HUES6 (cell line): ENCODE measurements at regions not wholly inside any gene's neighbourhood (a gene's known extent, or its start where the extent isn't known, plus 50 kb on each side); places are given as distances from the start of the nearest gene placed in this dataset.
"Not testable (repeated sequence)": the region's sequence is repeated elsewhere in the genome, so short reads cannot be mapped to it uniquely, and the experiment has no call there.

ENCODE experiments used
- H3K27ac ChIP-seq: 2 replicates; pipeline ENCODE4 v1.7.0; 2013; ENCODE audit warnings: low read depth, mild to moderate bottlenecking, low read length, inconsistent platforms
- H3K27me3 ChIP-seq: 2 replicates; pipeline ENCODE4 v1.6.1; 2013; ENCODE audit warnings: low read length; ENCODE audit not compliant: control insufficient read depth, insufficient read depth
- H3K36me3 ChIP-seq: 2 replicates; pipeline ENCODE4 v1.6.1; 2013; ENCODE audit warnings: low read length; ENCODE audit not compliant: control insufficient read depth, insufficient read depth
- H3K4me1 ChIP-seq: 2 replicates; pipeline ENCODE4 v1.6.1; 2013; ENCODE audit warnings: low read length; ENCODE audit not compliant: control insufficient read depth, insufficient read depth
- H3K4me3 ChIP-seq: 2 replicates; pipeline ENCODE4 v1.5.1; 2013; ENCODE audit warnings: low read depth, low read length
- H3K9ac ChIP-seq: one replicate; pipeline ENCODE4 v1.6.1; 2013; ENCODE audit warnings: mild to moderate bottlenecking, low read length
- H3K9me3 ChIP-seq: 2 replicates; pipeline ENCODE4 v1.6.1; 2013; ENCODE audit warnings: low read depth, low read length; ENCODE audit not compliant: control insufficient read depth, insufficient read depth

- H3K4me3 ChIP-seq, H3K4me1 ChIP-seq, H3K9me3 ChIP-seq, H3K36me3 ChIP-seq, H3K27me3 ChIP-seq, H3K27ac ChIP-seq, H3K9ac ChIP-seq: not testable (repeated sequence)
Observed at GRCh38 chr6:6830686-6831063, 242.2 kb downstream of the LY86 start.

DNA sequence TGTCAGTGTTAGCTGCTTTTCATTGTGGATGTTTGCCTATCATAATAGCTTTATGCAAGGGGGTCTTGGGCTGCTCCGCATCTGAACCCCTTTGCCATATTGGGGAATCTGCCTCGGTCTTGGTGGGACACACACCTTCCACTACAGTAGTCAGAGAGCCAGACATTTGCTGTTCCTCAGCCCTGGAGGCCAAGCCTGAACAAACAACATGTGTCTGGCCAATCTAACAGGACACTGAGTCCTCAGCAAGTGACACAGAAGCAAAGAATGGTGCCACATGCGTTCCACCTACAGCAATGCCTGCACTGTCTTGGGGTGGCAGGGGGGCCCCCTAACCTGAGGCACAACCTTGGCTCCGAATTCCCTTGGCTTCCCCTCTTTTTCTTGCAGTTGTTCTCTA is 243.9 kb downstream of the LY86 start:
- Histone ChIP-seq H3K27ac (no peak overlapping the region), H3K4me3 (no peak overlapping the region), H3K27me3 (no peaks in the 10 kb centered on the region), H3K9me3 (no peaks in the 10 kb centered on the region), H3K4me1 (no peaks in the 10 kb centered on the region), H3K9ac (no peak overlapping the region), H3K36me3 (no peaks in the 10 kb centered on the region)

DNA sequence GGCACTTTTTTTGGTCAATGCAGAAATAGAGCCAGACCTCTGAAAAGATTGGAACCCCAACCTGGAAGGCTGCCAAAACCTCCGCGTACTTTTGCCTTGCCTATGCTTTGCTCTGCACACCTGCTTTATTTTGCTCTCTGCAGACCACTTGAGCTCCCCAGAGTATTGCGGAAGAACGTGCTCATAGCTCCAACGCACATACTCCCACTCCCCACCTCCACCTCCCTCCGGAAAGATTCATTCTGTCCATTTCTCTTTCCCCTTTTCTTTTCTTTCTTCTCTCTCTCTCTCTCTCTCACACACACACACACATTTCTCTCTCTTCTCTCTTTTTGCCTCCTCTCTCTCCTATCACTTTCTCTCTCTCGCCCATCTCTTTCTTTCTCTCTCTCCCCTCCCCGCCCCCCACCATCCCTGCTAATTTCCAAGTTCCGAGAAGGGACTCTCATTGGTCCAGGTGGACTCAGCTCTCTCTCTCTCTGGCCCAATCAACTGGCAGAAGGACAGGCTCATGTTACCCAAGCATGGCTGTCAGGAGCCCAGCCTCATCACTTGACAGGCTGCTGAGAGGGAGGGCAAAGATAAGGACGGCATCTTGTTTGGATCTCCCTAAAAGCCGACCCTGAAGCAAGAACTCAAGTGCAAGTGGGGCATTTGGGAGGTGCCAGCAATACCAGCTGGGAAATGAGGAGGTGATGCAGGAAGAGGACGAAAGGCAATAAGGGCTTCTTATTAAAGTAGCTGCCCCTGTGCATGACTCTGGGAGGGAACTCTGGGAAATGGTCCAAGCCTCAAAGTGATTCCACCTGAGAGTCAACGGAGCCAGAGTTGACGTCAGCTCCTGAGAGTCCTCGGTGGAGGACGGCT is 246.1 kb downstream of the LY86 start:
- Histone ChIP-seq H3K4me1 (no peaks in the 10 kb centered on the region), H3K27me3 (no peaks in the 10 kb centered on the region), H3K9me3 (no peaks in the 10 kb centered on the region), H3K36me3 (no peaks in the 10 kb centered on the region), H3K27ac (no peak overlapping the region), H3K4me3 (no peak overlapping the region), H3K9ac (no peak overlapping the region)

DNA sequence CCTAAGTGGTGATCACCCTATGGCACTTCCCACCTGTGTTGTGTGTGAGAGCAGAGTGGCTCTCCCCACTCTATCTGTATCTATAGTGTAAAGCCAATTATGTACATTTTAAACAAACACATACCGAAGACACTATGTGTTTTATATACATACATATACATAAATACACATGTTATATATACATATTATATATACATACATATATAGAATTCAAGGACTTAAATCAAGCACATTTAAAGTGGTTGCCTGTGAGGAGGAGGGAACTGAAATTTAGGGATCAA is 246.6 kb downstream of the LY86 start:
- Histone ChIP-seq H3K9ac (no peak overlapping the region), H3K4me1 (no peaks in the 10 kb centered on the region), H3K9me3 (no peaks in the 10 kb centered on the region), H3K4me3 (no peak overlapping the region), H3K36me3 (no peaks in the 10 kb centered on the region), H3K27ac (no peak overlapping the region), H3K27me3 (no peaks in the 10 kb centered on the region)

- Histone ChIP-seq H3K4me3 (no peak overlapping the region), H3K27me3 (peaks cover 8% of the 10 kb centered on the region; the same call in 1 of the 2 replicates), H3K9me3 (no peaks in the 10 kb centered on the region), H3K36me3 (no peaks in the 10 kb centered on the region), H3K9ac (no peak overlapping the region), H3K27ac (no peak overlapping the region), H3K4me1 (no peaks in the 10 kb centered on the region)
Observed at GRCh38 chr6:6836609-6837406, 248.3 kb downstream of the LY86 start.

DNA sequence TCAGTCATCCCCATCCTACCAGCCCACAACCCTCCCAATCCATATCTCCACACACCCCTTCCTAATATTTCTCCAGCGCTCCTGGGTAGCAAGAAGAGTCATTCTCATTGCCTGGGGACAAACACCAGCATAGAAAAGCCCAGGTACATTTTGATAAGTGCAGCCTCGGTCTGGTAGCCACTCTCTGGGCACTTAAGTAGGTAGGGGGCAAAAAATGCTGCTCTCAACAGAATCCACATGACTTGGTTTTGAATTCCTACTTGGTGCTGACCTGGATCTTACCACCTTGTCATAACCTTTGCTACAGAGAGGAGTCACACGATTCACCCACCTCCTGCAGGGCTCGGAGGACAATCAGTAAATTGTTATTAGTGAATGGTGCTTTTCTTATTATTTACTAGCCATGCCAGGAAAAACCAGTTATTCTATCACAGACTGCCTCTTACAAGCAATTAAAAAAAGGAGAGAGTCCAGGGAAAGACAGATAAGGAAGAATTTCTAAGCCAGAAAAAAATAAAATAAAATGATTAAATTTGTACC is 249.1 kb downstream of the LY86 start:
- H3K27ac ChIP-seq: no peak overlapping the region
- H3K4me3 ChIP-seq: no peak overlapping the region
- peaks cover 8% of the 10 kb centered on the region; the same call in 1 of the 2 replicates for H3K27me3 ChIP-seq

GRCh38 chr6:6840831-6841291 is 252.3 kb downstream of the LY86 start:
- Histone ChIP-seq H3K9me3 (peaks cover 4% of the 10 kb centered on the region; the same call in 1 of the 2 replicates), H3K9ac (no peak overlapping the region), H3K27me3 (peaks cover 8% of the 10 kb centered on the region; the same call in 1 of the 2 replicates), H3K4me1 (peaks cover 16% of the 10 kb centered on the region), H3K36me3 (no peaks in the 10 kb centered on the region), H3K4me3 (no peak overlapping the region), H3K27ac (no peak overlapping the region)

More for the DNA sequence above, 249.1 kb downstream of the LY86 start:
- Histone ChIP-seq H3K4me1 (peaks cover 6% of the 10 kb centered on the region), H3K36me3 (no peaks in the 10 kb centered on the region), H3K9ac (no peak overlapping the region), H3K9me3 (no peaks in the 10 kb centered on the region)

- H3K27ac ChIP-seq: no peak overlapping the region
- H3K9ac ChIP-seq: no peak overlapping the region
- peaks cover 8% of the 10 kb centered on the region; the same call in 1 of the 2 replicates for H3K27me3 ChIP-seq
- H3K9me3 ChIP-seq: peaks cover 4% of the 10 kb centered on the region; the same call in 1 of the 2 replicates
- peaks cover 16% of the 10 kb centered on the region for H3K4me1 ChIP-seq
- H3K4me3 ChIP-seq: no peak overlapping the region
- H3K36me3 ChIP-seq: no peaks in the 10 kb centered on the region
Observed at GRCh38 chr6:6841571-6841970, 253.1 kb downstream of the LY86 start.

- H3K36me3 ChIP-seq: no peaks in the 10 kb centered on the region
- H3K4me1 ChIP-seq: peaks cover 16% of the 10 kb centered on the region
- H3K9me3 ChIP-seq: peaks cover 4% of the 10 kb centered on the region; the same call in 1 of the 2 replicates
- H3K4me3 ChIP-seq: no peak overlapping the region
- H3K27ac ChIP-seq: no peak overlapping the region
- H3K9ac ChIP-seq: no peak overlapping the region
- H3K27me3 ChIP-seq: peaks cover 8% of the 10 kb centered on the region; the same call in 1 of the 2 replicates
Observed at GRCh38 chr6:6842291-6842690, 253.8 kb downstream of the LY86 start.

DNA sequence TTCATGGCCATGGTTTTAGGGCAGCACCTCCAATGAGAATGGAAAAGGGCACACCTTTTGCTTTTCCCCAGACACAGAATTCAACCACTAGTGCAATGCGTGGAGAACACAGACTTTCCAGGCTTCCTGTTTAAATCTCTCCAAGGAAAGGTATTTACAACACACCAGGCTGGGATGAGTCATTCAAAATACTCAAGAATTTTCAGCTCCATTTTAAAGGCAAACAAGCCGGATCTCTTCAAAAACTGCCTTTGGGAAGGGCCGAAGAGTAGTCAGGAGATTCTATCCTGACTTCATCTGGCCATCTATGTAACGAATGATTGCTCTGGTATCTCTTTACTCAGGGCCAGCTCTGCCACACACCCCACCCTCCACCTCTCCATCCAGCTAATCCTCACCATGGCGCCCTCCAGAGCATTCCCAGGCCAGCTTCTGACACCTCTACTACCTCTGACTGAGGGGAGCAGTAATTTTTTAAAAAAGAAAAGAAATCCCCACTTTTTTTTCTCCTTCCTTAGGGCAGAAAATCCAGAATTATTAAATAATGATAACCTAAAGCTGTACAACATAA is 254.6 kb downstream of the LY86 start:
- peaks cover 4% of the 10 kb centered on the region; the same call in 1 of the 2 replicates for H3K9me3 ChIP-seq
- H3K36me3 ChIP-seq: no peaks in the 10 kb centered on the region
- no peak overlapping the region for H3K4me3 ChIP-seq
- H3K27me3 ChIP-seq: peaks cover 8% of the 10 kb centered on the region; the same call in 1 of the 2 replicates
- peak overlapping the region; percentile 34; the same call in 1 of the 2 replicates for H3K27ac ChIP-seq
- no peak overlapping the region for H3K9ac ChIP-seq
- H3K4me1 ChIP-seq: peaks cover 16% of the 10 kb centered on the region
